ENCODE measurements at regions not wholly inside any gene's neighbourhood (a gene's known extent, or its start where the extent isn't known, plus 50 kb on each side); places are given as distances from the start of the nearest gene placed in this dataset.

DNA sequence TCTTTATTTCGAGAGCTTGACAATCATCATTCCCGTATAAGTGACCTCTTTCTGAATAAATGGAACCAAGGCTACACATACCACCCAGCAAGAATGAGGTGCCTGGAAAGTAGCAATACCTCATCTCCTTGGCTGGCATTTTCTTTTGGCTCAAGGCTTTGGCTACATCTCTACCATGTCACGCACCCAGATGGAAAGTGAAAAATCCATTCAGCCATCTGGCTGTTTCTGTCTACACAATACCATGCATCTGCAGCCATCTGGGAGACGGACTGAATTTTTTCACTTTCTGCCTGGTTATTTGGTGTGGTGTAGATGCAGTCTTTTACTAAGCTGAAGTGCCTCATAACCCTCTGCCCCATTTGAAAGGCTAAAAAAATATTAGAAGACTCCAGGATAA lies 566.9 kb downstream of the BCL11A start:
- Mint-ChIP-seq H3K9me3 (no peaks in the 10 kb centered on the region), H3K4me1 (peaks cover 6% of the 10 kb centered on the region), H3K27me3 (ENCODE audit: insufficient read depth) (peaks cover 11% of the 10 kb centered on the region), H3K27ac (no peak overlapping the region), H3K4me3 (no peak overlapping the region), H3K36me3 (ENCODE audit: low read depth) (no peaks in the 10 kb centered on the region)
- no peaks in the 10 kb centered on the region for H3K4me1 ChIP-seq (ENCODE audit: control insufficient read depth, insufficient read depth, low read length)
- no peaks in the 10 kb centered on the region for H3K27me3 ChIP-seq (ENCODE audit: control insufficient read depth, insufficient read depth, low read length, poor library complexity, severe bottlenecking)
- no peak overlapping the region for H3K4me3 ChIP-seq (ENCODE audit: low read length)
- no peaks in the 10 kb centered on the region for H3K36me3 ChIP-seq (ENCODE audit: control insufficient read depth, insufficient read depth, low read length)
- WGBS, 2 experiments (ENCODE audit: insufficient coverage in 1 of 2, insufficient read length in 1 of 2): 81 to 92% methylated on average over 3 to 4 of the region's 4 CpGs
- H3K27ac ChIP-seq (ENCODE audit: low read depth, low read length): no peak overlapping the region
- TF ChIP-seq, protein P1, sequence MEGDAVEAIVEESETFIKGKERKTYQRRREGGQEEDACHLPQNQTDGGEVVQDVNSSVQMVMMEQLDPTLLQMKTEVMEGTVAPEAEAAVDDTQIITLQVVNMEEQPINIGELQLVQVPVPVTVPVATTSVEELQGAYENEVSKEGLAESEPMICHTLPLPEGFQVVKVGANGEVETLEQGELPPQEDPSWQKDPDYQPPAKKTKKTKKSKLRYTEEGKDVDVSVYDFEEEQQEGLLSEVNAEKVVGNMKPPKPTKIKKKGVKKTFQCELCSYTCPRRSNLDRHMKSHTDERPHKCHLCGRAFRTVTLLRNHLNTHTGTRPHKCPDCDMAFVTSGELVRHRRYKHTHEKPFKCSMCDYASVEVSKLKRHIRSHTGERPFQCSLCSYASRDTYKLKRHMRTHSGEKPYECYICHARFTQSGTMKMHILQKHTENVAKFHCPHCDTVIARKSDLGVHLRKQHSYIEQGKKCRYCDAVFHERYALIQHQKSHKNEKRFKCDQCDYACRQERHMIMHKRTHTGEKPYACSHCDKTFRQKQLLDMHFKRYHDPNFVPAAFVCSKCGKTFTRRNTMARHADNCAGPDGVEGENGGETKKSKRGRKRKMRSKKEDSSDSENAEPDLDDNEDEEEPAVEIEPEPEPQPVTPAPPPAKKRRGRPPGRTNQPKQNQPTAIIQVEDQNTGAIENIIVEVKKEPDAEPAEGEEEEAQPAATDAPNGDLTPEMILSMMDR (conservative IDR thresholded peaks at IDR 0.05): no peak
- no peak for DNase-seq
- H3K9ac ChIP-seq (ENCODE audit: extremely low read depth, low read length, poor library complexity, severe bottlenecking): no peak overlapping the region
- no peaks in the 10 kb centered on the region for H3K9me3 ChIP-seq (ENCODE audit: control insufficient read depth, low read length)

DNA sequence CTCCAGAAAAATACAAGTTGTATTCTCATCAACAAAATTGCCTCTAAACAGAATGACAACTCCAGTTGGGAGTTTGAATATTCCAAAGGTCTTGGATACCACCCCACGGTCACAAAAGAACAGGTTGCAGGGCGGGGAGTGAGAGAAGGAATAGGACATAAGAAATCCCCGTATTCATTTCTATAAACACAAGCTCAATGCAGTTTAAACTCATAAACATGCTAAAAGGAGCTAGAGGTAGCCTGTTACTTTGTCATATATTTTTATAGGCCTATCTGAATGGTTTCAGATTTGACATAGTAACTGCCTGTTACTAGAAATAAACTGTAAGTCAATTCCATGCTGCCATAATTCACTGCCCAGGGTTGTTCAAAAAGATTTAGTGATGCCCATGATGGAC lies 567.5 kb downstream of the BCL11A start:
- Histone ChIP-seq H3K9me3 (ENCODE audit: control insufficient read depth, low read length) (no peaks in the 10 kb centered on the region), H3K4me1 (ENCODE audit: control insufficient read depth, insufficient read depth, low read length) (no peaks in the 10 kb centered on the region), H3K4me3 (ENCODE audit: low read length) (no peak overlapping the region), H3K36me3 (ENCODE audit: control insufficient read depth, insufficient read depth, low read length) (no peaks in the 10 kb centered on the region), H3K9ac (ENCODE audit: extremely low read depth, low read length, poor library complexity, severe bottlenecking) (no peak overlapping the region), H3K27ac (ENCODE audit: low read depth, low read length) (no peak overlapping the region), H3K27me3 (ENCODE audit: control insufficient read depth, insufficient read depth, low read length, poor library complexity, severe bottlenecking) (no peaks in the 10 kb centered on the region)
- no peaks in the 10 kb centered on the region for H3K36me3 Mint-ChIP-seq (ENCODE audit: low read depth)
- peaks cover 5% of the 10 kb centered on the region for H3K27me3 Mint-ChIP-seq (ENCODE audit: insufficient read depth)
- H3K9me3 Mint-ChIP-seq: no peaks in the 10 kb centered on the region
- H3K4me1 Mint-ChIP-seq: peaks cover 6% of the 10 kb centered on the region
- DNase-seq: no peak
- H3K4me3 Mint-ChIP-seq: no peak overlapping the region
- 93% methylated on average over 3 of the region's 3 CpGs; no CpG with 5 or more reads in 1 of the 2 experiments for WGBS, 2 experiments (ENCODE audit: insufficient coverage in 1 of 2, insufficient read length in 1 of 2)
- TF ChIP-seq, protein P1 (conservative IDR thresholded peaks at IDR 0.05): no peak
- H3K27ac Mint-ChIP-seq: no peak overlapping the region

DNA sequence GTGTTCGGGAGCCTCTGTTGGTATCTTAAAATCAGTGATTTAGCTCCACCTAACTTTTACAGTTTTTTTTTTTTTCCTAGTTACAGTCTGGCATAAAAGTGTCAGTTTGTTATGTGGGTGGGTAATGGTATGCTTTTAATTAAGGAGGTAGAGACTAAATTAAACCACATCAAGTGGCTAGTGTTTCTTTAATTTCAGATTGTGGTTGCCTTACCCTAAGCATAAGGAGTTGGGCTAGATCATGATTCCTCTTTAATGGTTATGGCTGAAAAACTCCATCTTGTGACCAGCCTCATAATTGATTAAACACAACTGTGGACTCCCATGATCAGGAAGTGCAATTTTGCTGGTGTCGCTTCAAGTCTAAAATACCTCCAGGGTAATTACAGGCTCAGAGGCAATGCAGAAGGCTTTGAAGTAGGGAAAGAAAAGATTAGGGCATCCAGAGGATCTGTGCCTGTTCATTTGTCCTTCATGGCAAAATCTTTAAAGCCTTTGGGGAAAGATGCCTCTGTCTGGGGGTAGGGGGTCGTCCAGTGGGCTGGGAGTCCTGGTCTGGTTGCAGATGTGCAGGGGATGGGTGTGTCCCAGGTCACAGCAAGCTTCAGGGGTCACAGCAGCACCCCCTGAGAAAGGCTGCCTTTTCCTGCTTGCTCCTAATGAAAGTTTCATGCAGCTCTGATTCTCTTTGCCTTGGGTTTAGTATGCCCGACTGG lies 579.2 kb downstream of the BCL11A start:
- Mint-ChIP-seq H3K27ac (no peak overlapping the region), H3K27me3 (ENCODE audit: insufficient read depth) (peaks cover 3% of the 10 kb centered on the region), H3K4me3 (no peak overlapping the region), H3K9me3 (no peaks in the 10 kb centered on the region), H3K36me3 (ENCODE audit: low read depth) (no peaks in the 10 kb centered on the region), H3K4me1 (no peaks in the 10 kb centered on the region)
- Histone ChIP-seq H3K27ac (ENCODE audit: low read depth, low read length) (no peak overlapping the region), H3K9ac (ENCODE audit: extremely low read depth, low read length, poor library complexity, severe bottlenecking) (no peak overlapping the region), H3K4me3 (ENCODE audit: low read length) (no peak overlapping the region), H3K4me1 (ENCODE audit: control insufficient read depth, insufficient read depth, low read length) (no peaks in the 10 kb centered on the region), H3K27me3 (ENCODE audit: control insufficient read depth, insufficient read depth, low read length, poor library complexity, severe bottlenecking) (no peaks in the 10 kb centered on the region), H3K9me3 (ENCODE audit: control insufficient read depth, low read length) (no peaks in the 10 kb centered on the region), H3K36me3 (ENCODE audit: control insufficient read depth, insufficient read depth, low read length) (no peaks in the 10 kb centered on the region)
- DNase-seq: no peak
- TF ChIP-seq, protein P1 (conservative IDR thresholded peaks at IDR 0.05): no peak
- WGBS, 2 experiments (ENCODE audit: insufficient coverage in 1 of 2, insufficient read length in 1 of 2): 82 to 85% methylated on average over 2 to 4 of the region's 4 CpGs

All from endodermal cell (in vitro differentiated cells).